Stimulated activated CD8-positive, alpha-beta memory T cell treated with anti-CD3 and anti-CD28 coated beads, Interleukin-12 subunit alpha, Interleukin-12 subunit beta, amount 100 ng/mL, for 24 hours (primary cell): ENCODE measurements at regions not wholly inside any gene's neighbourhood (a gene's known extent, or its start where the extent isn't known, plus 50 kb on each side); places are given as distances from the start of the nearest gene placed in this dataset.

Experiments
- DNase-seq: peaks from one replicate; pipeline ENCODE4 v3.0.0-alpha.2; 2020; ENCODE audit errors: extremely low read depth

DNA sequence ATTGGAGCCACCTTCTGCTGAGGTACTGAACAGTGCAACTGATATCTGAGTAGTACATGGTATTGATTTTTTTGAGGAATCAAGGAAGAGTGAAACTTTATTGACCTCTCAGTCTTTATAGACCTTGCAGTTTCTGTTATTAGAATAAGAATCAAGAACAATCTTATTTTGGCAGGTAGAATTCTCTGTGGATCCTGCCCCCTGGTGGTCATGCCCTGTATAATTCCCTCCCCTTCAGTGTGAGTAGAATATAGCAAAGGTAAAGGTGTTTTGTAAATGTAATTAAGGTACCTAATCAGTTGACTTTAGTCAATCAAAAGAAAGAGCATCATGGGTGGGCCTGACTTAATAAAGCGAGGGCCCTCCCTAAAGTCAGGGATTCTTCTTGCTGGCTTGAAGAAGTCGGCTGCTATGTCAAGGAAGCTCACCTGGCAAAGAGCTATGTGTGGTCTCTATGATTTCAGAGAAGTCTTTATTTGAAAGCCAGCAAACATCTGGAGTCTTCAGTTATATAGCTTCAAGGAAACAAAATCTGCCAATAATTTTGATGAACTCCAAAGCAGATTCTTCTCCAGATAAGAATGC is 142.8 kb downstream of the LSM5 start:
- DNase-seq = no peak

DNA sequence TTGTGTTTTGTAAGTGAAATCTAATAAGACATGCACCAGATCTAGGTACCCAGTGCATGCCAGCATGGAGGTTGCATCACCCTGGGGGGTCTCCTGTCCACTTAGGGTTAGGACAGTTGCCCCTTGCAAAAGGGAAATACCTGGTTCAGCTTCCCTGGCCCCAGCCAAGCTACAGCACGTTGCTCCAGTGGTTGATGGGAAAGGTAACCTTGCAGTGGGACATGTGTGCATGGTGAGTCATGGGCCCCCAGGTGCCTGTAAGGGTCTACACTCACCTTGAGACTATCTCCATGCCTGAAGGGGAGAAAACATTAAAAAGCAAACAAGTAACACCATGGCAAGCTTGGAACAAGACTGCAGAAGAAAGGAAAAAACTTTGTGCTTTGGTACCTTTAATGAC is 143.9 kb downstream of the LSM5 start:
- no peak for DNase-seq

DNA sequence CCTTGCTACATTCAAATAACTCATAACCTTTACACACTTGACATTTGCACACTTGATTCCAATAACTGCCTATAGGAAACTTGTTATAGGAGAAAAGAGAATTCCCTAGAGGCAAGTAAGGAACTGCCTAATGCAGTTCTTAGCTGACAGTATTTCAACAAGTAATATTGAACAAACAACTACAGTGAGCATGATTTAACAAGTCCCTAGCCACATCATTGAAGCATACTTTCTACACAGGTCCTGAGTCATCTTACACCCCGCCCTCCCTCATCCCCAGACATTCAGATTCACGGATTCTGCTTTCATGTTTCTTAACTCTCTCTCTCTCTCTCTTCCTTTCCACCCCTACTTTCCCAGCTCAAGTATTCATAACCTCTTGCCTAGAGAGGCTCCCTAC is 153.5 kb downstream of the LSM5 start:
- DNase-seq = no peak

DNA sequence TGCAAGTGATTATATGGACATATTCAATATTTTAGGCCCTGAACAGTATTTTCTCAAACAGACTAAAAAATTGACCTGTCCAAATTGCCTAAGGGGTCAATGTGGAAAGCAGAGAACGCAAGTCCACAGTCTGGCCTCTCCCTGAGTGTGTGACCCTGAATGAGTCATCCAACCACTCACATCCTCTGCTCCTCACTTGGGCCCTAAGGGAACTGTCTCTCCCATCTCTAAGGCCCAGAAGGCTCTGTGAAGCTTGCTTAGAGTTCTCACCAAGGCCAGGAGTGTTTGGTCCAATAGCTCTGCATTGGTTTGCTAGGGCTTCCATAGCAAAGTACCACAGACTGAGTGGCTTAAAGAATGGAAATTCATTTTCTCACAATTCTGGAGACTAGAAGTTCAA is 155.1 kb downstream of the LSM5 start:
- DNase-seq = no peak

DNA sequence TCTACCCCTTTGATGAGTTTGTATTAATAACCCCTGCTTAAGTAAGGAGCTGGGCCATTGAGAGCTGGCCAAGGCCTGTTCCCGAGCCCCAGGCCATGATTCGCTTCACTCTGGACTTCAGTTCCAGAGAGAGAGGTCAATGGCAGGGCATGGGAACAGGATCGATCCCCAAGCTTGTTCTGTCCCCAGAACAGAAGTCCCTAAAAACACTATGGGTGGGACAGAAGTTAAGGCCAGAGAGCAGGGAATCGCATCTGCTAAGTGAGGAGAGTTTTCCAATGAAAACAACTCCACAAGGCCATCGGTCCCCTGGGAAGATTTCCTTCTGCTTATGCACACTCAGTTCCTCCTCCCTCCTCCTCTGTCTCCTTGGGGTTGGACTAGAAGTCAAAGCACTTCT is 159.6 kb downstream of the LSM5 start:
- no peak for DNase-seq

DNA sequence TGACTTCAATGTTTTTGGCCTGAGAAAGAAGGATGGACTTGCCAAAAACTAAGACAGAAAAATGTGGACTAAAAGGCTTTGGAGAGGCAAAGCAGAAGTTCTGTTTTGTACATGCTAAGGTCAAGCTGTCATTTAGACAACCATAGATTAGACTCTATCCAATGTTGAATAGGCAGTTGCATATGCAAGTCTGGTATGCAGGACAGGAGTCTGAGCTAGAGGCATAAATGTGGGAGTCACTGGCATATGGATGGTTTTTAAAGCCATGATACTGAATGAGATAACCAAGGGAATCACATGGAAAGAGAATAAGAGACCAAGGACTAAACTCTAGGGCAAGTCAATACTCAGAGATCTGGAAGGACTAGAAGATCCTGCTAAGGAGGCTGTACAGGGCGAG is 164.1 kb downstream of the LSM5 start:
- no peak for DNase-seq

DNA sequence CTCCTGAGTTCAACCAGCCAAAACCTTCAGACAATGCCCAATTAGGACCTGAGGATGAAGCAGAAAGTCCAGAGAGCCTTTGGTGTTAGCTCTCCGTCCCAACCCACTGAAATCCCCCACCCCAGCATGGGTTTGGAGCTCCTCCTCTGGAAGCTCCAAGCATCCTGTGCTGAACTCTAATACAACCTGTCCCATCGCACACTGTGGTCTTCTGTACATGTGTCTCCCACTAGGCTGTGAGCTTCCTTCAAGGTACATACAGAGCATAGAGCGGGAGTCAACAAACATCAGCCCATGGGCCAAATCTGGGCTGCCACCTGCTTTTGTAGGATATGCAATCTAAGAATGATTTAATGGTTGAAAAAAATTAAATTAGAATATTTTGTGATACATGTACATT is 166.5 kb downstream of the LSM5 start:
- no peak for DNase-seq

DNA sequence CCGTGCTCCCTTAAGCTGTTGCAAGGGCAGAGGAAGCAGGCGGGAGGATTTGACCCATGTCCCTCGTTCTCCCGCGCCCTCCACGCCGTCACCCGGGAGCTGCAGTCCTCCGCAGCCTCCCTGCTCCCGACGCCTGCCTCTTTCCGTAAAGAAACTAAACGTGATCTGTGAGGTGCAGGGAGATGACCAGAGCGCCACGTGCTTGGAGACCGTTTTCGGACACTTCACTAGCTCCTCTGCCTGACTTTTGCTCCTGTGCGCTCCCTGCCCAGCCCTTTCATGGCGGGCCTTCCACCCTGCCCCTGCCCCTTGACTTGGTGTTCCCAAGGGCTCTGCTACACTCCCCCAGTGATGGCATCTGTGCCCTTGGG is 171.2 kb downstream of the LSM5 start:
- no peak for DNase-seq

DNA sequence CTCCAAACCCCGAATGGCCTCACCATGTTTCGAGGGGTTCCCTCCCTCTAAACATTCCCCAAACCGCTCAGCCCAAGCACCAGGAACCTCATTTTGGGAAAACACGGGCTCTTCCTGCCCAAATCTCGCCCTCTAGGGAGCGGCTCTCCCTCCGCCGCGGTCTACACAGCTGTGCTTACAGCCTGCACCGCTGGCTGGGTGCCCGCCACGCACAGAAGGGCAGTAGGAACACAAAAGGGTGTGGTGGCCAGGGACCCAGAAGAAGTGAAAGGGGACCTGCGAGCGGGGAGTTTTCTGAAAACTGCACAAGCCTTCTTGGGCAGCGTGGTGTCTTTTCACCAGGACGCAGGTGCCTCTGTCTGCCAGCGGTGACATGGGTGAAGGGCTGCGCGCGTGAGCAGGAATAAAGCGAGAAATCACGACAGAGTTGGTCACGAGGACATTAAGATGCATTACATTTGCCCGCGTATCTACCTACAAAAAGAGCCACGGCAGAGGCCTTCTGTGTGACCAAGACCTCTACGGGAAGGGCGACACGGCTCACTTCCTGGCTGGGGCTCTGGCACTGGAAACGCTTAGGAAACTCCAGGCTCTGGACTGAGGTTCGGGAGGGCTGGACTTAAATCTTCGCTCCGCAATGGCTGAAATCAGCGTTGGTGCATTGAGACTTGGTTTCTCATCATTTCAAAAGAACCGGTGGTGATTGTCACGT is 171.7 kb downstream of the LSM5 start:
- DNase-seq = no peak

DNA sequence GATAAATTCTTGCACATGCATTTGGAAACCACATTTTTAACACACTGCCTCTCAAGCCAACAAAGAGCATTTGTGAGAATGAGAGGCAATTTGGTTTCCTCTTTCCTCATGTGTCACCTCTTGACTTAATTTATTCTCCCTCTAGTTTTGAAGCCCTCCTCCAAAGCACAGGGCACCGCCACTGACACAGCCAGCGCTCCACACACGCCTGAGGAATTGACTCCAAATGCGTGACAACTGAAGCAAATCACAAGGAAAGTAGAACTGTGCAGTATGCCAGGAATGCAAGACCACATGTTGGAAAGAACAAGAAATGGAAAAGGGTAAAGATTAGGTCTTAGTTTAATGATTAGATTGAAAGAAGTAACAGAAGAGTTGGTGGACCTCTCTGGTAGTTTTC is 173.3 kb downstream of the LSM5 start:
- no peak for DNase-seq

DNA sequence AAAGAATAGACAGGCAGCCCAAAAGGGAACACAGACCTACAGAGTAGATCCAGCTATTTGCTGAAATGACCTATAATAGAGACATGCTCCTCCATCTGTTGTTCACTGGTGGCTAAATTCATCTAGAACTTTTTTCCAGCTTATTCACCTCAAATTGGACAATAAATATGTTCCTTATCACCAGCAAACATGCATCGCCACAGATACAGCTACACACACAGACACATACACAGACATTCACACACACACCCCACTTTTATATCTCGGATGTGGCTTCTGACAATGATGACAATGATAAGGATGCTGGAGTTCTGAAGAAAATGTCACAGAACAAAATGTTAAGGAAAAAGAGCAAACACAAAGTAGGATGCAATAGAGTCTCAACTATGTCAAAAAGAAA is 175.4 kb downstream of the LSM5 start:
- DNase-seq = no peak

DNA sequence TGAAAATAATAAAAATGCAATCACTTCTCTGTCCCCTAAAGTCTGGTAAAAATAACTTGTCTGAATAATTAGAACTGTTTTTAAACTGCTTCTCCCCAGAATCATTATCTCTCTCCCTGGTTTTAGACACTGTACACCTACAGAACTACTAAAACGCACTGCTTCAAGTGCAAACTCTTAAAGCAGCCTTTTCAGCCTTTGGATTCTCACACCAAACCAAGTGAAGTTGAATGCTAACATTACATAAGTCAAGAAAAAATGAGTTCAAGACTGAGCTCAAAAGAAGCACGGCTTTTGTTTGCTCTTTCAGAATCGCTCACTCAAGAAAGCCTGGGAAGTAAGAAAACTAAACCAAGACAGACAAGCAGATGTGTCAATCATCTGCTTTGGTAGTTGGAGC is 188.8 kb downstream of the LSM5 start:
- no peak for DNase-seq

DNA sequence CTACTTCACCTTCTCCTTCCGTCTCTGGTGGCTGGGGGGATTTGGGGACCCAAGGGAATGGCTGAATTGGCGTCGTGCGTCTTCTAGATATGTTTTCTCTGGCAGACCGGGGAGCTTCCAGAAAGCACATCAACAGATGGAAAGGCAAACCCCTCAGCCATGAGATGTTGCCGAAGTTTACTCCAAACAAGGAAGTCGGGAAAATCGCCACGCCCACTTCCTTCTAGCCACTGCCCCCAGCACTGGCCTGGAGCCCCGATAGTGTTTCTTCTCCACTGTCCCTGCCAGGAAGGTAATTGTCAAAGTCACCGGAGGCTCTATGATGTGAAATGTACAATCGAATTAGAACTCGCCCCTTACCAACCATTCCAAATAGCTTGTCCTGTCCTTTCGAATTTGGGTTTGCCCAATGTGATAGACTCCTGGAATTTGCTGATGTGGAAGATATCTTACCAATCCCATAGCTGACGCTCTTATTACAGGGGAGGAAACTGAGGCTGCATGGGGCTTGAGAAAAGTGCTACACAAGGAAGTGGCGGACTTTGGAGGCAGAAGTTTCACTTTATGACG is 191.0 kb downstream of the LSM5 start:
- no peak for DNase-seq

DNA sequence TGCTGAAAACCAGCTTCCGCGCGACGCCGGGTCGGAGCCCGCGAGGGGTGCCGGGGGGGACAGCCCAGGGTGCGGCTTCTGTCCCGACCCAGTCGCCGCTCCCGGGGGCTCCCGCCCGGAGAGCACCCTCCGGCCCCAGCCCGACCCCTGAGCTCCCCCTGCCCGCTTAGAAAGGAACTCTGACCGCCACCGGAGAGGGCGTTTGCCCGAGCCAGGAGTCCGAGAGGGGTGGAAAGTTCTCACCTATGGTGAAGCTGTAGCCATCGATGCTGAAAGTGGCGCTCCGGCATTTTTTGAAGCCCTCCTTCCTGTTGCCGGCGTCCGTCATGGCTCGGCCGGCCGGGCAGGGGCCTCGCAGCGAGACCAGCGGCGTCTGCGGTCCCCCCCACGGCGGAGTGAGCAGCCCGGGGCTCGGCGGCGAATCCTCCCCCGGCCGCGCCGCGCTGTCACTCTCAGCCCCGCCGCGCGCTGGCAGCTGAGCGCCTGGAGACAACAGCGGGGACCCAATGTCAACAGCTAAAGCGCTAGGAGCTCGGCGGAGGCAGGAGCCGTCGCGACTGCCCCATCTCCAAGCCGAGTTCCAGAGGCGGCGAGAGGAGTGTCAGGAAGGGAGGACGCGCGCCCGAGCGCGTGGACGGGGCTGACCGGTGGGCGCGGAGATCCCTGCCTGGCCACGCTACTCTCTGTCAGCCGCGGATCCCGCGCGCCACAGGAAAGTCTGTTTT is 191.6 kb downstream of the LSM5 start:
- no peak for DNase-seq

DNA sequence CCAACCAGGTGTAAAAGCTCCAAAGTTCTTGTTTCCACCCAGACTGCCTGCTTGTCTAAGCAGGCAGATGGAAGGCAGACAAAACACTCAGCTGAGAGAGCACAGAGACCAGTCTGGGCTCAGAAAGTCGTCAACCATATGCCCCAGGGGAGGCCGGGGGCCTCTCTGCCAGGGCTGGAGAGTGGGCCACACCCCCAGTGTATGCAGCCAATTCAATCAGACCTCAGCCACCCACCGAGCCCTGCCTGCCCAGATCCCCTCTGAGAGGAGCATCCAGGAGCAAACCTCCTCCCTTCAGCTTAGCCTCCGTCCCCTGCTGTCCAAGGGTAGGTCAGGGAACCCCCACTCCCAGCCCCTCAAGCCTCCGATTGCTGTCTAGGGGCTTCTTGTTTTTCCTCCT is 196.3 kb downstream of the LSM5 start:
- no peak for DNase-seq

DNA sequence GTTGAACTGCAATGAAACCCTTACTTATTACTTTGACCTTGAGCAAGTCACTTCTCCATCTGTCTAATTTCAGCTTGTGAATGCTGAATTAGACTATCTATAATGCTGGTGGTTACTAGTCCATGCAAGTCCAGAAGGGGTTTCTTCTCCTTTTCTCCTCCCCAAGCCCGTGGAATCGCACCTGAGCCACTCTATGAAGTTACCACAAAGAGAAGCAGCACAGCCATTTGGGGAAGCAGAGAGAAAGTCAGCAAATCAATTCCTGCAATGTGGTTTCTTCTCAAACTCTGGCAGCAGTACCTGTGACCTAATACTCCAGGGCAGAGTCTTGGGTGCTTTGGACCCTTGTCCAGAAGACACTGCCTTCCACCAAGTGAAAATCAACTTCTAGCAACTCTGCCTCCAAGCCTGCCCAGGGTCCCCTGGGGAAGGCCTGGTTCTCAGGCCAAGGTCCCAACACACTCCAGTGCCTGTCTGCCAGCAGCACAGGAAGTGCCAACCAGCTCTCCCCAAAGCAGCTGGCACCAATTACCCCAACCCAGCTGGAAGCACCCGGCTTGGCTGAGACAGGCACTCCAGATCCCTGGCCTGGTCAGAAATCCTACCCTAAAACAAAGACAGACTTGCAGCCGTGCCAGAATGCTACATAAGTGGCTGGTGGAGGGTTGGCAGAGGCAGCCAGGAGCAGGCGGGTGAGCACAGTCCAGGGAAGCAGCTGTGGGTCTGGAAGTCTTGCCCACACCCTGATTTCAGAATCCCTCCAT is 200.3 kb downstream of the LSM5 start:
- DNase-seq = no peak

DNA sequence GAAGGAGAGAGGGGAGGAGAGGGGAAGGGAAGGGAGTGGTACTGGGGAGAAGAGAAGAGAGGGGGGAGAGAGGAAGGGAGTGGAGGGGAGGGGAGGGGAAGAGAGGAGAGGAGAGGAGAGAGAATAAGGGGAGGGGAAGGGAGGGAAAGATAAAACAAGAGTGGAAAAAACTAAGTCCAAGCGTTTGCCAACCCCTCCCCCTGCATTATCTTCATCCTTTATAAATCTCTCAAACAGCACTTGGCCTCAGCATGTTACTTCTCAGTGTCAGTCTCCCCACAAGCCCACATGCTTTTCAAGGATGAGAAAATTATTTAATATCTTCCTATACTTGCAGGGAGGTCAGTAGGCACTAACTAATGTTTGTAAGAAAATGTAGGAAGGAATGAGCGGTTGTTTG is 204.5 kb downstream of the LSM5 start:
- DNase-seq = no peak

DNA sequence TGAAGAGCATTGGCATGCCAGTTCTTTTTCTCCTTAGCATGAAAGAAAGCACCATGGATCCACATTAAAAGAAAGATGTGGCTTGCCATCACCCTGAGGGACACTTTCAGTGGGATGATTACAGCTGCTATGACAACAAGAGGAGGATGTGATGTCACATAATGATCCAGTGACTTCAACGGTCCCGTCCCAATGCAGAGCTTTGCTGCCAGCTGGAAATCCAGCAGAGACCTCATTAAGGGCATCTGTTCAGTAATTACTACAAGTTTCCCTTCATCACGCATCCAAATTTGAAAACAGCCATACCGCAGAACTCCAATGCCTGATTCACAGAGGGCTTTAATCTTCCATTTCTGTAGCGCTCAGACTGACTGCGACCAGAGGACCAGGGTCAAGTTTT is 206.6 kb downstream of the LSM5 start:
- no peak for DNase-seq

DNA sequence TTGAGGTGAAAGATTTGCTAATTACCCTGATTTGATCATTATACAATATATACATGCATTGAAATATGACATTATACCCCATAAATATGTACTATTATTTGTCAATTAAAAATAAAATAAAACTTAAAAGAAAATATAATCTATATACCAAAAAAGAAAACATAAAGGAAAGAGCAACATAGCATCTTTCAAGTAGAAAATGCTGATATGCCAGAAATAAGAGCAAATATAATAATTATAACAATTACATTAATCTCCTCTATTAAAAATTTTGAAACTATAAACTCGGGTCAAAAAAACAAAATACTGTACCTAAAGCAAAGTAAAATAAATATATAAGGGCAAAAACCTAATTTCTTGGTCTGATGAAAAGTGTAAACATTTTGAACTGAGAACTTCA is 209.3 kb upstream of the PDE1C start:
- no peak for DNase-seq

DNA sequence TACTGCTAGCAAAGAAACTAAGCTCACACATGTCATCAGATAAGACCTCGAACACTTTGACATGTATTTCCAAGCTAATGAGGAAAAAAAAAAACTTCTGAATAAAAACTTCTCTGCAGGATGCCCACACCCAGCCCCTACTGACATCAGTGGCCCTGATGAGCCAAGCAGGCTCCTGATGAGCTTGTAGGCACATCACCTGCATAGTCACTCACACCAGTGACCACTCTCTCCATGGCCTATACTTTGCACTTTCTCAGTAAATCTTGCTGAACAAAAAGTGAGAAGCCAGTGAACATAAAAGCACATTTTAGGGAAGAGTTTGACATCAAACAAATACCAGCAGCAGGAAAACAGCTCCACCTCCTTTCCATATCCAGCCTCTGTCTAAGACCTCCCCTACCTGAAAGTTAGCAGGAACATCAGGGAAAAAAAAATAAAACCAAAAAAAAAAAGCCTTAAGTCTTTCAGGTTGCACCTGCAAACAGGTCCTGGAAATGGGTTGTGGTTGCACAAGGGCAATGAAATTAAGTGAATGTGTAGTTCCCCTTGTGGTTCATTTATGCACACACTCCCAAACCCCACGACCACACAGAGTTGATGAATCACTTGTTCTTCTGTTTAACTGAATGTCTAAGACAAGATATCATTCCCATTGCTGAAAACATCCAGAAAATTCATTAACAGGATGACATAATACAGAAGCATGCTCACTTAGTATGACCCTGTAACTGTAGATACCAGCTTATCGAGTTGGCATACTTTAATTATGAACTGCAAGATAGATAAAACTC is 205.2 kb upstream of the PDE1C start:
- no peak for DNase-seq

DNA sequence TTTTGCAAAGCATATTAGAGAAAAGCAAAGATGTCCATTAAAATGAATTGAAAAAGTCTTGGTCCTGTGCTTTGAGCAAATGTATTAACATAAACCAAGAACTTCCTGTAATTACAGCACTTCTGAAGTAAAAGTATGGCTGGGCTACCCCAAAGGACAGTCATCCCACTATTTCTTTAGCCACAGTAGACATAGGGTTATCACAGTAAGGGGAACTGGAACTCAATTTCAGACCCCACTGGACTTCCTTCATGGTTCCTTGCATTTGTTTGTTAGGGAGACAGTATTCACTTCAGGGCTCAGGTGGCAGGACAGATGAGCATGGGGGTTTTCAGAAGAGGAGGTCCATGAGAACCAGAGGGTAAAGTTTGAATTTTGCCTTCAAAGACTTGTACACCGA is 203.1 kb upstream of the PDE1C start:
- no peak for DNase-seq
